EL (cell line): ENCODE measurements at regions not wholly inside any gene's neighbourhood (a gene's known extent, or its start where the extent isn't known, plus 50 kb on each side); places are given as distances from the start of the nearest gene placed in this dataset.
A peak's percentile ranks its signal among the peaks of the same experiment; 100 is the strongest.
"Not testable (repeated sequence)": the region's sequence is repeated elsewhere in the genome, so short reads cannot be mapped to it uniquely, and the experiment has no call there.

Experiments
- DNase-seq: peaks from one replicate; pipeline ENCODE4 v3.0.0-alpha.2; 2016

DNA sequence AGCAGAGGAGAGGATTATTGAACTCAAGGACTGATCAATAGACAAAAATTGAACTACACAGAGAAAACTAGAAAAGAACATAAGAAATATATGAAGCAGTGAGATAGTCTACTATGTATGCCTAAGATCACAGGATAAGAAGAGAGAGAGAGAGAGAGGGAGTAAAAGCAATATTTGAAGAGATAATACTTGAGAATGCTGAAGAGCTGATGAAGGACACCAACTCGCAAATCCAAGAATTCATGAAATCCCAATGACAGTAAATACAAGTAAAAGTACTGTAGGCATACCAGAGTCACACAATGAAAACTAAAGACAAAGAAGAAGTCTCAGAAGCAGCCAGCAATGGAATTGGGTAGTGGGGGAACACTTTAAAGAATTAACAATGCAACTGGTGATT is 260.1 kb upstream of the SPAG17 start:
- DNase-seq: no peak

- no peak for DNase-seq
Observed at GRCh38 chr1:118442214-118442613, 257.2 kb upstream of the SPAG17 start.

GRCh38 chr1:118437664-118438063 is 252.6 kb upstream of the SPAG17 start:
- DNase-seq: no peak

DNA sequence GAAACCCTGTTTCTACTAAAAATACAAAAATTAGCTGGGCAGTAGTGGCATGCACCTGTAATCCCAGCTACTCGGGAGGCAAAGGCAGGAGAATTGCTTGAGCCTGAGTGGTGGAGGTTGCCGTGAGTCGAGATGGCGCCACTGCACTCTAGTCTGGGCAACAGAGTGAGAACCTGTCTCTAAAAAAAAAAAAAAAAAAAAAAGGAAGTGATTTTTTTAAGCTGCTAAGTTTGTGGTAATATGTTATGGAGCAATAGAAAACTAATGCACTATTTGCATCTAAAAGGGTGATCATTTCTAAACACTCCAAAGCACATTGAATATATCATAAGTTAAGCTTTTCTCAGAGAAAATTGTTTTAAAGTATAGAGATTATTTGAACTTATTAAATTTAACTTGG is 244.8 kb upstream of the SPAG17 start:
- DNase-seq: no peak

GRCh38 chr1:118421868-118422350 is 236.9 kb upstream of the SPAG17 start:
- no peak for DNase-seq

DNA sequence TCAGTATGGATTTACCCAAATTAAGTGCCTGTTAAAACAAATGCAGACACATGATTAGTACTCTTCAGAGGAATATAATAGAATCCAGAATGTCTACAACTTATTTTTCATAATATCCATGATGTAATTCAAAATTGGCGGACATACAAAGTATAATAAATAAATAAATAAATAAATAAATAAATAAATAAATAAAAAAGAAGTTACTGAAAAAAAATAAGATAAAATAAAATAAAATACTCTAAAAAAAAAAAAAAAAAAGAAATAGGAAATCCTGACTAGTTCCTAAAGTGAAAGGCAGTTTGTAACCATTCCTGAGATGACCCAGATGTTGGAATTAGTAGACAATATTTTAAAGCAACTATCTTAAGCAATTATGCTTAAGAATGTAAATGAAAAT is 219.0 kb upstream of the SPAG17 start:
- no peak for DNase-seq

GRCh38 chr1:118397496-118397859 is 212.4 kb upstream of the SPAG17 start:
- DNase-seq: no peak

DNA sequence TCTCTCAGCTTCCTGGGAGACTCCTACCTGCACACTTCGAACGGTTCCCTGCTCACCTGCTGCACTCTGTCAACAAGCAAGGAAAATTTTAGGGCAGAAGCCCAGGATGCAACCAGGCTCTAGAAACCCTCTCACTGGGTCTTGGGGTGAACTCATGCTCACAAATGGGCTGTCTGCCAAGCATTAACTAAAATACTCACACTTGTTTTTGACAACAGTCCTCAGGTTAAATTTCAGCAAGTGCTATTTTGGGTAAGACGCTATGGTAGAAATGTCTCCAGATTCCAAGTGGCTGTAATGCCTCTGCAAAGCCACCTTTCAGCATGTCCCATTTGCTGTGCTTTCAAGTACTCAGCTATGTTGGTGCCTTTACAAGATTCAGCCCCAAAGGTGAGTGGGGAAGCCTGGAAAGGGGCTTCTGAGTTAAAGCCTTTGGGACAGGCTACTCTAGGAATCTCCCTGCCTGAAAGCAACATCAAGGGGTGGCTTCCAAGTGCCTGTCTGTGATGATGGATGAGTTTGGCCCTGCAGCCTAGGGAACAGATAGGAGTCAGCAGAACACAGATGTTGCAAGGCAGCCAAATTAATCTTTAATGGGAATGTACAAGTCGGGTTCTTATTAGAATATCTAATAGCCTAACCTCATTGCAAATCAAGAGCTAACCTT is 211.9 kb upstream of the SPAG17 start:
- DNase-seq: no peak

GRCh38 chr1:118396279-118396678 is 211.3 kb upstream of the SPAG17 start:
- DNase-seq: no peak

- DNase-seq: no peak
Observed at GRCh38 chr1:118395430-118395991, 210.5 kb upstream of the SPAG17 start.

DNA sequence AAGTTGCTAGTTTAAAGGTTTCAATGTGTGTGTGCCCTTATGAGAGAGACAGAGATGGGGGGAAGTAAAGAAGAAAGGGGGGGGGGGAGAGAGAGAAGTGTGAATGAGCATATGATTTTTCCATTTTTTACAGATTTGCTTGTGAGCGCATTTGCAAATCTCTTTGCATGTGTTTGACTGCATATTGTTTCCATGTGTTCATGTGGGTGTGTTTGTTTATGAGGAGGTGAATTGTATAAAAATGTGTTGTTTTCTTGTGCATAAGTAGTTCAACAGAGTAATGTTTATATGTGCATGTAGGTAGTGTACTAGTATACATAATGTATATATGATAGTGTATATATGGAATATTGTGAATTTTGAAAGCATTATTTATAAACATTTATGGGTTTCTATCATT is 205.9 kb upstream of the SPAG17 start:
- DNase-seq: no peak

DNA sequence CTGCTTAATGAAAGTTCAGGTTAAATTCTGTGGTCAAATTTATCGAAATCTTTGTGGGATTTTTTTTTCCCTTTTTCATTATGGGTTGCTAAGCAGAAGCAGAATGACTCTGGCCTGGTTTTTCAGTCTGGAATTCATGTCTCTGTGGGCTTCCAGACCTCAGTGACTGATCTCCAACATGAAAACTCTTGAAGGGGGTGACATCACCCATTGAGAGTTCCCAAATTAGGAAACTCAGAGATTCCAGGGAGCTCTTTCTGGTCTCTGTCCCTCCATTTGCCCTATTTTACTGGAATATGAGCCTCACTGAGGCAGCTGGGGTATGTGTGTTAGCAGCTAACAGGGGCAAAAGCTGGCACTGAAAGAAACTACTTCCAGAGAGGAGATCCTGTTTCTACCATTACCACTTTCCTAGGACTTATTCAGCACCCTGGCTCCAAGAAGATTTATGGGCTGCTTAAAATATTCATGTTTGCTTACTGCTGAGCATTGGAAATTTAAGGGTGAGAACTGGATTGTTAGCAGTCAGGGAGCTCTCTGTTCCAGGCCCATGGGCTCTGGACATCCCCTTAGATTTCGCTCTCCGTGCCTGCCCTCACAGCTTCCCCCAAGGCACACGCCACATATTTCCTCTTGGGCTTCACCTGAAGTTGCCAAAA is 203.4 kb upstream of the SPAG17 start:
- no peak for DNase-seq

- DNase-seq: no peak
Observed at GRCh38 chr1:118381197-118381869, 196.3 kb upstream of the SPAG17 start.

- not testable (repeated sequence) for DNase-seq
Observed at GRCh38 chr1:118377183-118377582, 192.2 kb upstream of the SPAG17 start.

- no peak for DNase-seq
Observed at GRCh38 chr1:118371612-118372011, 186.6 kb upstream of the SPAG17 start.

DNA sequence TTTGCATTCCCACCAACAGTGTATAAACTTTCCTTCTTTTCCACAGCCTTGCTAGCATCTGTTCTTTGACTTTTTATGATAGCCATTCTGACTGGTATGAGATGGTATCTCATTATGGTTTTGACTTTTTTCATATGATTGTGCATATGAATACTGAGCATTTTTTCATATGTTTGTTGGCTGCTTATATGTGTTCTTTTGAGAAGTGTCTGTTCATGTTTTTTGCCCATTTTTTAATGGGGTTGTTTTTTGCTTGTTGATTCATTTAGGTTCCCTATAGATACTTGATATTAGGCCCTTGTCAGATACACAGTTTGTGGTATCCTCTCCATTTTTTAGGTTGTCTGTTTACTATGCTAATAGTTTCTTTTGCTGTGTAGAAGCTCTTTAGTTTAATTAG is 185.8 kb upstream of the SPAG17 start:
- no peak for DNase-seq

DNA sequence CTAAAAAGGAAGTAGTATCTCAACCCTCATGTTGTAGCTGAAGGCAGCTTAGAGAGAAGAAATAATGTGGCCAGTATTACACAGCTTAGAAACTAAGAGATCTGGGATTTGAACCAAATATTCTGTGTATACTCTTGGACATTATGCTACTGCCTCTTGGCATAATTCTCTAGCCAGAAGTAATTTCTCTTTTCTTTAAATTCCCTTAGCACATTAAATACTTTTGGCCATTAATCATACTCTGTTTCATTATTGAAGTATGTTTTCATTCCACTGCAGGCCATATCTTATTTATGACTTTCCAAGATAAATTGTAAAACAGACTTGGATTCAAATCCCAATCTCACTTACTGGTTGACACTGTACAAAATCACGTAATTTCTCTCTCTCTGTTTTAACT is 181.3 kb upstream of the SPAG17 start:
- DNase-seq: peak; percentile 61

- no peak for DNase-seq
Observed at GRCh38 chr1:118364882-118365281, 179.9 kb upstream of the SPAG17 start.

DNA sequence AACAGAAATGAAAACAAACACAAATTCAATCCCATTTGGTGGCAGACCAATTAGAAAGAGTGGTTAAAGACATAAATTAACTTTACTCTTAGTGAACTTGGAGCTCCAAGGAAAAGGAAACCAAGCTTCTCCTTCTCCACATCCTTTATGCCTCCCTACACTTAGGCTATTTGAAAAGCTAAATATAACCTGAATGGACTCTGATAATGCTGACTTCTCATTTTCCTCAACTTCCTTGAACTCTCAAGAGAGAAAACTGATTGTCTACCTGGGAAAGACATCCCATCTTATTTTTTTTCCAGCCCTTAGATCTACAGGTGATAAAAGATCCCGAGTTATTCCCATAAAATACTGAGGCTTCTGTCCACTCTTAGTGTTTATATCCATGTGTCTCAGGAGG is 178.4 kb upstream of the SPAG17 start:
- DNase-seq: no peak

DNA sequence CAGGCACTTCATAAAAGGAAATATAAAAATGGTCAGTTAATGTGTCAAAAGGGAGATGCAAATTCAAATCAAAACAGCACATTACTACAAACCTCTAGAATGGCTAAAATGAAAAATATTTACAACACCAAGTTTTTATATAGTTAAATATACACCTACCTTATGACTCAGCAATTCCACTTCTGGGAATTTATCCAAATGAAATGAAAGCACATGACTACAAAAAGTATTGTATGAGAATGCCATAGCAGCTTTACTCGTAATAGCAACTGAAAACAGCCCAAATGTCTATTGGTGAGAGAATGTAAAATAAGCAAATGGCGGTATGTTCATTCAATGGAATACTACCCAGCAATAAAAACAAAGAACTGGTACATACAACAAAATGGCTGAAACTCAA is 175.8 kb upstream of the SPAG17 start:
- DNase-seq: peak; percentile 82

- no peak for DNase-seq
Observed at GRCh38 chr1:118346936-118347335, 161.9 kb upstream of the SPAG17 start.

- peak; percentile 54 for DNase-seq
Observed at GRCh38 chr1:118340928-118341910, 156.2 kb upstream of the SPAG17 start.
